C4-2B (cell line): ENCODE measurements at regions not wholly inside any gene's neighbourhood (a gene's known extent, or its start where the extent isn't known, plus 50 kb on each side); places are given as distances from the start of the nearest gene placed in this dataset.

ENCODE experiments used
- ZFX ChIP-seq: fragments of 450-650 bp; IDR thresholded peaks from 2 replicates; pipeline ENCODE4 v1.6.1; 2017
- TF ChIP-seq, protein P1 (sequence below): fragments of 450-650 bp; conservative IDR thresholded peaks from 2 replicates; pipeline ENCODE4 v1.5.1; 2017; ENCODE audit warnings: mild to moderate bottlenecking

DNA sequence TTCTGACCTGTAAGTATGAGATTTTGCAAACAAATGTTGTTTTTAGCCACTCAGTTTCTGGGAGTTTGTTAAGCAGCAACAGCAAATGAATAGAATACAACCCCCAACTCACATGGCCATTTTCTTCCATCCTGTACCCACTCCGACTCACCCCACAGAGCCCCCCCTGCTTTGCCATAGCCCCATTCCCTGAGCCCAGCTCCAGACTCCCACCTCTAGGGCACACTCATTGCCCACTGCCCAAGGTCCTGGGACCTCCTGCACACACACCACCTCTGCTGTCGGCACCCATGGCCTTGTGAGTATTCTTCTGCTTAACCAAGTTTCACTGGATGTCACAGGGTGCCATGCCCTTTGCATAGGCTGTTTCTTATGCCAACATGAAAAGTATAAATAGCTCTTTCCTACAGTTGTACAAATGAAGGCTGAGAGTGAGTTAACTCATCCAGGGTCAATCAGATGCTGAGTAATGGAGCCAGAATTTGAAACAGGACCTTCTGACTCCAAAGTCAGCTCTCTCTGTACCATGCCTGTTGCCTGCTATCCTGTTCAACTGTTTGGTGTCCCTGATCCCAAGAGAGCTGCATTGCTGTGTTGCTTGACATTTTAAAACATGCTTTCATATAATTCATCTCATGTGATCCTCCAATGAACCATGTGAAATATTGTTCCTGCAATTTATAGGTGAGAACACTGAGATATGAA is 367.8 kb upstream of the ZMIZ1 start:
- TF ChIP-seq, protein P1, sequence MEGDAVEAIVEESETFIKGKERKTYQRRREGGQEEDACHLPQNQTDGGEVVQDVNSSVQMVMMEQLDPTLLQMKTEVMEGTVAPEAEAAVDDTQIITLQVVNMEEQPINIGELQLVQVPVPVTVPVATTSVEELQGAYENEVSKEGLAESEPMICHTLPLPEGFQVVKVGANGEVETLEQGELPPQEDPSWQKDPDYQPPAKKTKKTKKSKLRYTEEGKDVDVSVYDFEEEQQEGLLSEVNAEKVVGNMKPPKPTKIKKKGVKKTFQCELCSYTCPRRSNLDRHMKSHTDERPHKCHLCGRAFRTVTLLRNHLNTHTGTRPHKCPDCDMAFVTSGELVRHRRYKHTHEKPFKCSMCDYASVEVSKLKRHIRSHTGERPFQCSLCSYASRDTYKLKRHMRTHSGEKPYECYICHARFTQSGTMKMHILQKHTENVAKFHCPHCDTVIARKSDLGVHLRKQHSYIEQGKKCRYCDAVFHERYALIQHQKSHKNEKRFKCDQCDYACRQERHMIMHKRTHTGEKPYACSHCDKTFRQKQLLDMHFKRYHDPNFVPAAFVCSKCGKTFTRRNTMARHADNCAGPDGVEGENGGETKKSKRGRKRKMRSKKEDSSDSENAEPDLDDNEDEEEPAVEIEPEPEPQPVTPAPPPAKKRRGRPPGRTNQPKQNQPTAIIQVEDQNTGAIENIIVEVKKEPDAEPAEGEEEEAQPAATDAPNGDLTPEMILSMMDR: no peak
- TF ChIP-seq ZFX: no peak
